ENCODE measurements at regions not wholly inside any gene's neighbourhood (a gene's known extent, or its start where the extent isn't known, plus 50 kb on each side); places are given as distances from the start of the nearest gene placed in this dataset.

DNA sequence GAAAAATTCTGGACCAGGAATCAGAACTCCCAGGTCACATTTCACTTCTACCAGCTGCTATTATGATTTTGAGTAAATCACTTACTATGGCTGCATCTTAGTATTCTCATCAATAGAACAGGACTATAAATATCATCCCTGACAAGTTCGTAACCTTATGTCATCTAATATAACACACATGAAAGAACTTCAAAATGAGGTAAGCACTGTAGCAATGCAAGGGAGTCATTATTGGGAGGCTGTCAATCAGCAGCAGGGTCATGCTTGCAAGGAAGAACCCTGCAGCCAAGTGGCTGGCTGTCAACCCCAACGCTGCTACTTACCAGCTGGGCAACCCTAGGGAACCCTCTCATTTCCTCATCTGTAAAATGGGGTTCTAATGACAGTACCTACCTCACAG is 123.3 kb upstream of the B3GAT2 start:
- no peak for ATAC-seq (ENCODE audit: low FRiP score)
- TF ChIP-seq, protein P1, sequence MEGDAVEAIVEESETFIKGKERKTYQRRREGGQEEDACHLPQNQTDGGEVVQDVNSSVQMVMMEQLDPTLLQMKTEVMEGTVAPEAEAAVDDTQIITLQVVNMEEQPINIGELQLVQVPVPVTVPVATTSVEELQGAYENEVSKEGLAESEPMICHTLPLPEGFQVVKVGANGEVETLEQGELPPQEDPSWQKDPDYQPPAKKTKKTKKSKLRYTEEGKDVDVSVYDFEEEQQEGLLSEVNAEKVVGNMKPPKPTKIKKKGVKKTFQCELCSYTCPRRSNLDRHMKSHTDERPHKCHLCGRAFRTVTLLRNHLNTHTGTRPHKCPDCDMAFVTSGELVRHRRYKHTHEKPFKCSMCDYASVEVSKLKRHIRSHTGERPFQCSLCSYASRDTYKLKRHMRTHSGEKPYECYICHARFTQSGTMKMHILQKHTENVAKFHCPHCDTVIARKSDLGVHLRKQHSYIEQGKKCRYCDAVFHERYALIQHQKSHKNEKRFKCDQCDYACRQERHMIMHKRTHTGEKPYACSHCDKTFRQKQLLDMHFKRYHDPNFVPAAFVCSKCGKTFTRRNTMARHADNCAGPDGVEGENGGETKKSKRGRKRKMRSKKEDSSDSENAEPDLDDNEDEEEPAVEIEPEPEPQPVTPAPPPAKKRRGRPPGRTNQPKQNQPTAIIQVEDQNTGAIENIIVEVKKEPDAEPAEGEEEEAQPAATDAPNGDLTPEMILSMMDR (IDR thresholded peaks at IDR 0.05), result no peak
- no peak for DNase-seq (ENCODE audit: low spot score)

DNA sequence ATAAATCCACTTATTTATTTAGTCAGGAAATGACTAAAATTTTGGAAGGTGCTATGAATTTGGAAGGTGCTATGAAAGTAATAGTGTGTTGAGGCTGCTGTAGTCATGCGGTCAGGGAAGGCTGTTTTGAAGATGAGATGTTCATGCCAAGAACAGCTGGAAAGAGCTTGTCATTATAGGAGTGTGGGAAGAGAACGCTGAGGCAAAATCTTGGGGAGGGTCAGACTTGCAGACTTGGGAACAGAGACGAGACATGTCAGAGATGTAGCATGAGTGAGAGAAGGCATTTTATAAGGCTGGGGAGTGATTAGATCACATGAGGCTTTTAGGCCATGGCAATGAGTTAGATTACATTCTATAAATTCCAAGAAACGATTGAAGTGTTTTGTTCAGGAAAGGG is 124.0 kb upstream of the B3GAT2 start:
- no peak for ATAC-seq (ENCODE audit: low FRiP score)
- TF ChIP-seq, protein P1 (IDR thresholded peaks at IDR 0.05), result no peak
- DNase-seq (ENCODE audit: low spot score), result no peak

DNA sequence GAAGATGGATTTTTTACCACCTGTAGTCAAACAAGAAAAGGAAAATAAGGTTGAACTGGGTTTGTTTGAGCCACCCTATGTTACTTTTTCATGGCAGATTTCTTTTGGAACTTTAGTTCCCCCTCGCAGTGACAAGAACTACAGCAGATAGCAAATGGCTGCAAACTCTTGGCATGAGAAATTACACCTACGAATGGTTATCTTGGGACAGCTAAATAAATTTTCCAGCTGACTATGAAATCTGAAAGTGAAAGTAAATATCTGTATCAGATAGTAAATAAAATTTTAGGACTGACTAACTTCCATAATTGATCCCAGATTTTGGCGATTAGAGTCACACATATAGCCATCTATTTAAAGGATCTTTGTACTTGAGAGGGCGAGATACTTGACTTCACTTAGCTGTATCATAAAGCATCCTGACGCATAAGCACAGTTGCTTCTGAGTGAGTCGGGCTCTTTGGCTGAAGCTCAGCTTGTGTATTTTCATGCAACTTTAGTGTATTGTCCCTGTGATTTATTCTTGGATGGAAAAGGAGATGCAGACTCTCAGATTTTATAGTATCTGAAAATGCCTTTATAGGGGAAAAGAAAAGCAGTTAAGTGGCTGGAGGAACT is 125.3 kb upstream of the B3GAT2 start:
- TF ChIP-seq, protein P1 (IDR thresholded peaks at IDR 0.05), result no peak
- DNase-seq (ENCODE audit: low spot score) (no peak), ATAC-seq (ENCODE audit: low FRiP score) (no peak)

DNA sequence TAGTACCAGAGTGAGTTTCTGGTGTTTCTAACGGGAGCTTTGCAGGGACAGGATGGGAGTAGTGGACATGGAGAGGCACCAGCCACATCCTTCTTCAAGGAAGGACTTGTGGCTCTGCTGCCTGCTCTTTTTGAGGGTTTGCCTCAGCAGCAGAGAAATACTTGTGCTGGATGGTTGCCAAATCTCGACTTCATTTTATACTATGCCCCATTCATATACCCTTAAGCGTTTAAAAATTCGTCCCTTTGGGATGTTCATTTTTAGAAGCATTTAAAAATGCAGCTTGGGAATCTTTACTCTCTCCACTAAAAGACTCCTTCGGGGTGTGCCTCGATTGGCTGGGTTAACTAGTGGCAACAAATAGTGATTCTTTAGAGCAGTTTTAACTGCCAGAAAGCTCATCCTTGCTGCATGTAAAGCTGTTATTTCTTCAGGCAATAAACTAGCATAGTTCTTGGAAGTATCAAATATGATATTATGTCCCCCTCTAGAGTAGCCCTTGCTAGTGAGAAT is 126.5 kb upstream of the B3GAT2 start:
- ATAC-seq (ENCODE audit: low FRiP score), result no peak
- no peak for DNase-seq (ENCODE audit: low spot score)
- TF ChIP-seq, protein P1 (IDR thresholded peaks at IDR 0.05), result no peak

DNA sequence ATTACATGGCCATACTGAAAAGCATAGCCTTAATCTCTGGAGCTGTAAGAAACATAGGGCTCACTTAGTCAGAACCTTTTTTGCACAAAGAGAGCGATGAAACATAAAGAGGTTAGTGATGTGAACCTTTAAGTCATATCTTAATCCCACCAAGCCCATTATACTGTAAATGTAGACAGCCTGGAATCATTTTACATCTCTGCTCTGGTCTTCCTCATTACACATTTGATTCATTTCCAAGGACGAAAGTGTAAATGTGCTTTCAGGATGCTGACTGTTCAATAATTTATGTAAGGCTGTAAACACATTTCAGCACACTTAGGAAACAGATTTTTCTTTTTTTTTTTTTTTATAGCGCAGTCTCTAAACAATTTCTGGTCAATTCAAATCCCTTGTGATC is 131.3 kb upstream of the B3GAT2 start:
- TF ChIP-seq, protein P1 (IDR thresholded peaks at IDR 0.05), result no peak
- no peak for DNase-seq (ENCODE audit: low spot score)
- ATAC-seq (ENCODE audit: low FRiP score), result no peak

DNA sequence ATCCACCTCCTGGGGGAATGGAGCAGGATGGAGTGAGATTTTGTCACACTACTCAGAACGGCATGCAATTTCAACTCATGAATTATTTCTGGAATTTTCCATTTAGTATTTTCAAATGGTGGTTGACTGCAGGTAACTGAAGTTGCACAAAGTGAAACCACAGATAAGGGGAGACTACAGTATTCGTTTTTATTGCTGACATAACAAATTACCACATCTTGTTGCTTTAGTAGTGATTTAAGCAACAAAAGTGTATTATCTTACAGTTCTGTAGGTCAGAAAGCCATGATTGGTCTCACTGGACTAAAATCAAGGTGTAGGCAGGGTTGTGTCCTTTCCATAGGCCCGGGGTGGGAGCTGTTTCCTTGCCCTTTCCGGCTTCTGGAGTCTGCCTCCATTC is 133.4 kb upstream of the B3GAT2 start:
- TF ChIP-seq, protein P1 (IDR thresholded peaks at IDR 0.05), result no peak
- no peak for DNase-seq (ENCODE audit: low spot score)
- ATAC-seq (ENCODE audit: low FRiP score), result no peak

DNA sequence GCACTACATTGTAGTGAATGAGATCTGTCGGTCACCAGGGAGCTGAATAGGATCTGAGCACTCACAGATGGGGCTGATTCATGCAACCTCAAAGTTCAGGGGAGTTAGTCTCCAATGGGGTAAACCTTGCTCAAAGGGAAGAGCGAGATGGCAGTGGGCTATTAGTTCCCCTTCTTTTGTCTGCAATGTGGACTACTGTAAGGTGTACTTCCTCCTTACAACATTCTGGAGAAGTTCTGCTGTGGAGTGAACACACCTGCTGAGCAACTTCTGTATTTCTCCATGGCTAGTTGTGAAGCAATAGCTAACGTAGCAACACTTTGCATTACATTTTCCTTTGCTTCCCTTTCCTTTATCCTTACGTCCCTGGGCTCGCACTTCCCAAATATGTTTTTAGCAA is 134.3 kb upstream of the B3GAT2 start:
- DNase-seq (ENCODE audit: low spot score) (no peak), ATAC-seq (ENCODE audit: low FRiP score) (no peak)
- TF ChIP-seq, protein P1 (IDR thresholded peaks at IDR 0.05), result no peak
